NB4 (cell line): ENCODE measurements at regions not wholly inside any gene's neighbourhood (a gene's known extent, or its start where the extent isn't known, plus 50 kb on each side); places are given as distances from the start of the nearest gene placed in this dataset.

Experiments used
- CTCF ChIP-seq: IDR thresholded peaks from one replicate; pipeline ENCODE4 v1.5.1; 2012; ENCODE audit warnings: low read depth, low read length
- POLR2A ChIP-seq: IDR thresholded peaks from 2 replicates; pipeline ENCODE4 v1.6.1; 2011; ENCODE audit warnings: mild to moderate bottlenecking; ENCODE audit not compliant: insufficient read length; ENCODE audit errors: extremely low read depth

GRCh38 chr22:22423681-22424080, 84.9 kb downstream of the ZNF280B start:
- TF ChIP-seq CTCF (no peak), POLR2A (no peak)
